Stimulated activated CD8-positive, alpha-beta memory T cell treated with anti-CD3 and anti-CD28 coated beads, Interleukin-7, amount 100 ng/mL, for 48 hours (primary cell): ENCODE measurements at regions not wholly inside any gene's neighbourhood (a gene's known extent, or its start where the extent isn't known, plus 50 kb on each side); places are given as distances from the start of the nearest gene placed in this dataset.

Experiments
- DNase-seq, 2 donors: peaks; one replicate each; pipeline ENCODE4 v3.0.0-alpha.2; 2020; ENCODE audit warnings: low read depth in 1 of 2; ENCODE audit errors: extremely low read depth in 1 of 2

DNA sequence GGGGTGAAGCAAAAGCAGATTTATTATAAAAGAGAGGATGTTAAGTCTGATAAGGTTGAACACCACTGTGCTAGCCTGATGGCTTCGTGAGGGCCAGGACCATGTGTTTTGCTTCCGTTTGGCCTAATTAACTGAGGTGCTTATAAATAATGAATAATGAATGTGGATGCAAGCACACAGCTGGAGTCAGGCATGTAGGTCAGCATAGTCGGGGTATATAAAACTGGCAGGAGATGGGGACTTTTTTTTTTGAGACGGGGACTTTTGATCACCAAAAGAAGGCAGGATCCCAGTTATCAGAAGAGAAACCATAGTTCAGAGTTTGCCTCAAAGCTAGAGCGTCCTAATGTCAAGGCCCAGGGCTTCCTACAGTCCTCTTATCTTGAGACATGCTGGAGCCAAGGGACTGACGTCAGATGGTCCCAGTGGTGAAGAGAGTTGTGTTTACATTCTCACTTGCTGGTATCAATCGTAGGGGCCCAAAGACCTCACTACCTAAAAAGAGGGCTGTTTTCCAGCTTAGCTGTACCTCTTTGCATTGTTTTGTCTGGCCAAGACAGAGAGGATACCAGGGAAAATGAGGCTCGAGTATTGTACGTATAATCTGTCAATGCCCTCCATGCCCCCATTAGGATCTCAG lies 50.4 kb downstream of the RTL9 start:
- no peak for DNase-seq

DNA sequence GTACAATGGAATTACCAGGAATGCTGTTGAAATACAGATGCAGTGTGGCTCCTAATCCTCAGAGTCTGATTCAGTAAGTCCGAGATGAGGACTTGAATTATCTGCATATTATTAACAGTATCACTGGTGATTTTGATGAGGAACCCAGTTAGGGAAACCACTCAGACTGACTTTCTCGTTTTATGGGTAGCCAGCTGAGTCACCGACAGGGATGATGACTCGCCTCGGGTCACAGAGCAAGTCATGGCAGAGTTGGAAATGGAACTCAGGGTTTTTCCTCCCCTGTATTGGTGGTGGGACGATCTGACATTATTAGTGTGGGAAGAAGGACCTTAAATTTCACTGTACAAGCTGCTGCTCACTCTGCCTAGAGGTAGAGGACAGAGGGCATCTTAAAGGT lies 51.3 kb downstream of the RTL9 start:
- DNase-seq, result peak in 1 of 2 donors; percentile 11

DNA sequence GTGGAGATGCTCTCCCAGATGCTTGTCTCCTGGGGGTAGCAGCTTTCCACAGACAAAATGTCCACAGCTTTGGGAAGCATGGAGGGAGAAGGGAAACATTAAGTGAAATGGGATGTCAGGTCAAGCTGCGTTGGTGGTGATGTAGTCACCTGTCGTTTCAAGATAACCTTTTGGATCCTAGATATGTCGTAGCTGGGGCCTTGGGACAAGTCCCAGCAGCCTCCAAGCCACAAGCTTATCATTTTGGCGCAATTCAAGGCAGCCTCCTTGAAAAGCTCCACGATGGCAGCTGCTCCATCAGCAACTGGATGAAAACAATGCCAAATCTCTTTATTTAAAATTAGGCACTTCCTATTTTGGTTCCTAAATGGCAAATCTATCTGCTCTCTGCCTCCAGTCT lies 52.0 kb downstream of the RTL9 start:
- no peak for DNase-seq

DNA sequence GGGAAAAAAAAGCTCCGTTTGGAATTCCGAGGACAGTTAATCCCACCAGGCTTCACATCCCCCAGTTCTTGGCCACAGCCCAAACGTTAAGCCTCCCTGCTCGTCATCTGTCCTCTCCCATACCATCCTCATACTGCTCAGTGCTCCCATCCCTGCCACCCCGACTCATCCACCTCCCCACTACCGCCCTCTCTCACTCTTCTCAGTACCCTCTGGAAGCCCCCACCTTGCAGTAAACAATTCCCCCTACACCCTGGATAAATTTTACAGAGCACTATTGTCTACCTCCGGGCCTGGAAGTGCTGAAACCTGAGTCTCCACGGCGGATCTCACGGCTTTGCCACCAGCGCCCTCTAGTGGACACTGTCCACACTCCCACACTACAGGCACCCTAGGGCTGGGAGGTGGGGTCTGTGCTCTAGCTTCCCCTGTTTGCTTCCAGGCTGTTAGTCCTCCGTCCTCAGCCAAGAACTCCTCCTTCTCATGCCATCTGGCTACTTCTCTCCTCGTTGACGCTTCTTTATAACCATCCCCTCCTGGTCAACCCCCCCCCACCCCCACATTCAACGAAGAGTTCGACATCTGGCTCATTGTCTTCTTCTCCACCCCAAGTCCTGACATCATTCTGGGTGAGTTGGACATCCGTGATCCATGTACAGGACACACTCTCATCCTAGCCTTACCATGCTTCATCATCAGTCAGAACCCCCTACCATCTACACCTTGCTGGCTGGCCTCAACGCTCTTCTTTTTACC lies 54.5 kb downstream of the RTL9 start:
- DNase-seq, result peak; percentile 17 to 26

DNA sequence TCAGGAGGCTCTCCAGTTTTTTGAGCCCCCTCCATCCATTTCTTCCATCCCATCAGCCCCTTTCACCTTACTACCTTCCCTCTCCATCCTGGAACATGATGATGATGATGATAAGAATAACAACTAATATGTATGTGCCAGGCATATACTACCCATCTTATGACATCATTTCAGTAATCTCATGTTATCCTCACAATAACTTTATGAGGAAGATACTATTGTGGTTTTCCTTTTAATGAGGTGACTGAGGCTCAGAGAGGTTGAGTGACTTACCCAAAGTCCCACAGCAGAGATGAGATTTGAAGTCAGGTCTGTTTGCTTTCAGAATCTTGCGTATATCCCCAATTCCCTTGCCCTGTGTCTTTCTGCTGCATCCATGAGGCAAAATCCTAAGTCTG lies 55.1 kb downstream of the RTL9 start:
- DNase-seq, result no peak

DNA sequence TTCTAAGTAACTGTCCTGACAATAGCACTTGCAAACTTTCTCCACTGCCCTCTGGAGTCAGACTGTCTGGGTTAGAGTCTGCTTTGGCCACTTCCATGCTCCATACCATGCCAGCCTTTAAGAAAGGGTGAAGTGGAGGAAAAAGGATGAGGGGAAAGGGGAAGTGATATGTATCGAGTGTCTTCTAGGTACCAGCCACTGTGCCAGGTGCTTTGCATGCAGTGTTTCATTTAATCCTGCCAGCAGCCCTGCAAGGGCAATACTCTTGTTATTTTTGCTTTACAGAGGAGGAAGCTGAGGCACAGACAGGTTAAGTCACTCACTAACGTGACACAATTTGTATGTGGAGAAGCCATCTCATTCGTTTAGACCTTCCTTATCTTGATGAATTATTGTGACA lies 55.6 kb downstream of the RTL9 start:
- no peak for DNase-seq

DNA sequence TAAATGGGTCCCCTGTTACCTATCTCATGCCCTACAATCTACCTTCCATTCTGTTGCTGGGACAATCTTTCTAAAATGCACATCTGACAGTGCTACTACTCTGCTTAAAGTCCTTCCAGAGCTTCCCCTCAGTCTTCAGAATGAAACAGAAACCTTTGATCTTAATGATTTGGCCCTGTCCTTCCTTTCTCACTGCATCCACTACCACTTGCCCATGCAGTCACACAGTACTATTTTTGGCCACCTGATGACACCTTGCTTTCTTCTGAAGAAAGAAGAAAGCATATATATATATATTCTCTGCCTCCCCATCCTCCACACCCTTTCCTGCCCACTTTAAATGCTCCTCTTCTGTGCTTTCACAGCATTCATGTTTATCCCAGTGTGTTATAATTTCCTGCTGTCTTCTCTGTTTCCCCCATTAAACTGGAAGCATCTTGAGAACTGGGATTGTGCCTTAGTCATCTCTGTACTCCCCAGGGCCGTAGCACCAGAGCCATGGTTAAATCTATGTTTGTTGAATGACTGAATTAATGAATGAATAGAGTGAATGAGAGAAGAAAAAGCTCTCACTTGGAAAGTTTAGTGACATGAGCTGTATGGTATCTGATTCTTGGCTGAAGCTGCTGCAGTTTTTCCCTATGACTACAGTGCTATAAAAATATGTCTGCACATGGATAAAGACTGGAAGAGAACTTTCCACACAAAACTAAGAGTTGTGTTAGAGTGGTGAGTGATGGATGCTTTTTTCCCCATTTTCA lies 56.2 kb downstream of the RTL9 start:
- no peak for DNase-seq

DNA sequence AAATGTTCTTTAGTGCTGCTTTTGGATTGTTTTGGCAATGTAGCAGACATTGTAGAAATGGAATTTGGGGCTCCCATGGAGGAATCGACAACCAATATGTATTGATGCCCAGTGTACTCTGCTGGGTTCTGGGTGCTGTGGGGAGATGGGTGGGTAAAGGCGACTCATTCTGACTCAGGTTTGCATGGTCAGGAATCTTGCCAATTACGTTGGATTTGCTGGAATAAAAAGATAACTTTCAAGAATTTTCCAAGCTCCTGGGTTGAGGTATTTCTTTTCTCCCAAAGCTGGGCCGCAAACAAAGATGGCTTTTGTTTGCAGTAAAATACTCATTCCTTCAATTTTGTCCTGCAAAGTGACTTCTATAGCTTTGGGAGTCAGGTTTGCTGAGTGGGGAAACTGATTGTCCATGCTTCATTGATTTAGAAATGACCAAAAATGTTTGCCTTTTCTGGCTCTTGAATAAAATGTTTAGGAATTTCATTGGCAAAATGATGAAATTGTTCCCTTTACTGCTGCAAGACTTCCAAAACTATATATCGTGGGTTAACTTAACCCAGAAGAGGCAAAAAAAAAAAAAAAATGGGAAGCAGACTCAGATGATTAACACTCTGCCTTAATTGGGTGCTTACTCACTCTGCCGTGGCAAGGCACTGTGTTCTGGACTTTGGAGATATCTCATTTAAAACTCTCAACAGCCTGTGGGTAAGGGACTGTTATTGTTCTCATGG lies 57.0 kb downstream of the RTL9 start:
- no peak for DNase-seq

DNA sequence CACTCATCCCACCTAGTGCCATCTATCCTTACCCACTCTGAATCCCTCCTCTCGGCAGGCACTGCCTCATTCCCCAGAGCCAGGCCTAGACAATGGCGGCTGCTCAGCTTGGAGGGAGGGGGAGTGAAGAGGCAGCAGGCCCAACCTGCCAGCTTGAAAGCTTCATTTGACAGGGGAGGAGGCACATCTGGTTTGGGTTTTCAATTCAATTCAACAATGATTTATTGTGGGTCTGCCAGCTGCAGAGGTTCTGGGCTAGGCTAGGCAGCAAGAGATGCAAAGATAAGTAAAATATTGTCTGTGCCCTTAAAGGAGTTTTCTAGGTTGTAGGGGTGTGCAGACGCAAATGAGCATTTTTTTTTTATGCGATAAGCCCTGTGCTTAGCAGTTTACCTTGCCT lies 58.5 kb downstream of the RTL9 start:
- no peak for DNase-seq

DNA sequence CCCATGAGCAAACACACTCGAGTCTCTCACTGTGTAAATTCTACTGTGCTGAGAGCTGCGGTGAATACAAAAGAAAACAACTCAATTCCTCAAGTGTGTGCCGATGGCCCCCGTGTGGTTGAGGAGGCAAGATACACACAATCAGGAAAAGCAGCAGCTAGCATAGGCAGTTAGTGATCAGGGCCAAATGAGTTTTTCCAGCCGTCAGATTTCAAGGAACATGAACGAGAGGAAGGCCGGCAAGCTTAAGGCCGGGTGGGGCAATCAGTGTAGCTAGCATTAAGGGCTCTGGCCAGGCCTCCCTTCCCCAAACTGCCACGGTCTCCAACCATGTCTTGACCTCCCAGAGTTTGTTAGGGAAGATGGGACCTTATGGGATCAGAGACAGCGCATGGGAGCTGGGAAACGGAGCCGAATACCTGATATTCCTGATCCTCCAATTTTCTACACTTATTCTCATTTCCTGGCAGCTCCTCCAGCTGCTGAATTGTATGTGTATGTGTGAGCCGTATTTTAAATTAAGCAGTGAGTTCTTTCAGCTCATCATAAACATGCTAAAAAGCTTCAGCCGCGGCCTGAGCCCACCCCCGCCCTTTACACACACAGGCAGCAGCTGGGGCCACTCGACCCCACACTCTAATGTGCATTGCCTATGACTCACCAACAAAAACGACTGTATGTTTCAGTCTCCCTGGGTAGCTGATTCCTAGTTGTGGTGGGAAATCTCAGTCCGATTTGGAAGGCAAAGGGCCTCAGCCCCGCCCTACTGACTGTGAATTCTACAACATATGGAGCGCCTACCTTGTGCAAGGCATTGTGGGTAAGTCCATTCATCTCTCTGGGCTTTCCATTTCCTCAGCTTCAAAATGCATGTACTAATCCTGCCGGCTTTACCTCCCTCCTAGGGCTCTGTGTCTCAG lies 59.9 kb downstream of the RTL9 start:
- DNase-seq, result no peak

DNA sequence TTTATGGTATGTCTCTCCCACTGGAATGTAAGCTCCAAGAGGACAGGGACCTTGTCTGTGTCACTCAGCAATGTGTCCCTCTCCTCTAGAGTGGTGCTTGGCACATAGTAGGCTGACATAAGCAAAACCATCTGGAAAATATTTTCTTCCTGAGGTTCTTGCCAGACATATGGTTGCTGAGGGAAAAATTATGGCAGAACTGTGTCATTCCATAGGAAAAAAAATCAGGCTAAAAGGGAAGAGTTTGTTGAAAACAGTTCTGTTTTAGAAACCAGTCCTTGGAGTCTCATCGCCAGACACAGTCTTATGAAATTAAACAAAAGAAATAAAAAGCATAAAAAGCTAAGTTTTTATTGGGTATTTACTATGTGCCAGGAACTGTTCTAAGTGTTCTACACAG lies 60.9 kb downstream of the RTL9 start:
- no peak for DNase-seq

DNA sequence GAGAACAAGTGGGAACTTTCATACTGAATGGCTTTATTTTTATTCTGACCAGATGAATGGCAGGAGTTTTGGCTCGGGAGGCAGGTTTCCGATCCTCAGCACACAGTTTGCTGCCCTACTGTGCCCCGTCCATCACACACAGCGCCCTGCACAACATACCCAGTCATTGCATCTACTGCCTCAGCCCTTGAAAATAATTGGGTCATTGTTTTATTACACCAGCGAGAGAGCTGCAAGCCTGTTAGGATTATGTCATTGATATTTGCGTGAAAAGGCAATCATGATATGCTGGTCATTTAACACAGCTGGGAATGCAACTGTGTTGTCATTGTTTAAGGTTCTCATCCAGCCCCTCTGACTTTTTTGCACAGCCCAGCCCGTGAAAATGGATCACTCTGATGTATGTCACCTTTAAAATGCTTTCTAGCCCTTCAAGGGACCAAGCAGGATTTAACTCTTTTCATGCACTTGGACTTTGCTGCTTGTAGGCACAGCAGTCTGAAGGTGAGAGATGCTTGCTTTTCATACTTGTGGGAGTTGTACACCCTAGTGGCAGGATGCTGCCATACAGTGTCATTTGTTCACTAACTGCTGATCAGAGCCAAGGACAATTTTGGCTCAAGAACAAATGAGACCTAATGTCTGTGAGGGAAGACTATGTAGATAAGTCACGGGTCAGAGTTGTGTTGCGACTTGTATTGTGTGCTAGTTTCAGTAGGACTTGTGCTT lies 62.3 kb downstream of the RTL9 start:
- no peak for DNase-seq

DNA sequence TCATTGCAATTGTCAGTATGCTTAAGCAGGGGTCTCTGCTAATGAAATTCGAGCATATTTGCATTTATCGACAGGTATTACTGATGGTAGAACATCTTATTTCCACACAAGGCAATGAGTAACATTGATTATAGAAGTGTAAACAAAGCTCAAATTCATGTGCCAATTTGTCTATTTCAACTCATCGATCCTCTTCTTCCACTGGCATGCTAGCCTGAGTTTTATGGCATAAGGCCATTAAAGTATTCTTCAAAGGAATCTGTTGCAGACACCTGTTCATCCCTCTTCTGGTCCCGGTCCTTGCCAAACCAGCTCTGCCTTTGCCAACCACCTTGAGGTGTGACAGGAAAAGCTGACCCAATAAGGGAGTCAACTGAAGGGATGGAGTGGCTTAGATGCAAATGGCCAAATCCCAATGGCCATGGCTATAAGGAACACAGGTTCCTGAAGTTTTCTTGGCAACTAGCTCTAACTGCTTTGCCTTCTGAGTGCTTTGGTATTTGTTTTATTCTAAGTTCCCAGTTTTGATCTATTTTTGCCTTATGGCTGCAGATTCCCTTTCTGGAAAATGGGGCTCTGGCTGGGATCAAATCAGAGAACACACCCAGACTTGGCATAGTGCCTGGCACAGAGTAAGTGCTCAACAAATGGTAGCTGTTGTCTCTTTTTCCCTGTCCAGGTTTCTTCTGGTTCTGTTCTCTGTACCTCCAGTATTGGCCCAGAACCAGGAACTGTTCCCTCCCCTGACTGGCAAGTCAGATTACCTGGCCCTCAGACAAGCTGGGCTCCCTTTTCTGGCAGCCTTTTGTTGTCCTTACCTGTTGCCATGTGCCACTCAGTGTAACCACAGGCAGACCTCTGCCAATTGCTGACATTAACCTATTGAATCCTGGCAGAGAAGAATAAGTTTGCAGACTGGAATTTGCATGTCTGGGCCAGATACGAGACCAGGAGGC lies 63.1 kb downstream of the RTL9 start:
- no peak for DNase-seq

DNA sequence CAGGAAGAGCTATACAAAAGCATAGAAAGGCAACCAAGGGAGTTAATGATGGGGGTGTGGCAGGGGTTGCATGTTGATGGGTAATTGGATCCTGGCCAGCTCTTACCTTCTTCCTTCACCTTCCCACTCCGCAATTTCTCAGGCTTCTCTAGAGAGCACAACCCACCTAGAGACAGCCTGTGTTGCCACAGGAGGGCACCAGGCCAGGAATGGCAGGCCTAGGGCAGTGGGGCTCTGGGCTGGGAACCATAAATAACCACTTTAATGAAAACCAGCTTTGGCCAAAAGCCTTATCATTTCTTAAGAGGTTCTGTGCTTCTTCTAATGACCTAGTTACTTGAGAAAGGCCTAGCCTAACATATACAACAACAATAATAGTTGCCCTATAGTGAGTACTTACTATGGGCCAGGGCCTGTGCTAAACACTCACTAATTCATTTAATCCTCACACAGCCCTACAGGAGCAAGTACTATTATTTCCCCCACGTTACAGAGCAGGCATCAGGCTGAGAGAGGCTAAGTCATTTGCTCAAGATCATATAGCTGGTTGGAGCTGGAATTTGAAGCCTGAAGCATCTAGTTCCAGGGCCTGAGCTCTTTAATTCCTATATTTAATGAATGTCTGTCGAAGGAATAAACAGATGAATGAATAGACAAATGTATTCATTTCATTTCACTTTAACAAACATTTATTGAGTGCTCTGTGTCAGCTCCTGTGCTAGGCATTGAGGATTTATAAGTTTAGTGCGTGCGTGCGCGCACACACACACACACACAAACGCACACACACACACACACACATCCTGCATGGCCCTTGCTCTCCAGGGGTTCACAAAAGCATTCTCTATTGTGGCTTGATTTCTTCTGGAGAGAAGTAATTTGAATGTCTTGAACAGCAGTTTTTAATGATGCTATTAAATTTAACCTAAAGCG lies 66.8 kb downstream of the RTL9 start:
- DNase-seq, result no peak

DNA sequence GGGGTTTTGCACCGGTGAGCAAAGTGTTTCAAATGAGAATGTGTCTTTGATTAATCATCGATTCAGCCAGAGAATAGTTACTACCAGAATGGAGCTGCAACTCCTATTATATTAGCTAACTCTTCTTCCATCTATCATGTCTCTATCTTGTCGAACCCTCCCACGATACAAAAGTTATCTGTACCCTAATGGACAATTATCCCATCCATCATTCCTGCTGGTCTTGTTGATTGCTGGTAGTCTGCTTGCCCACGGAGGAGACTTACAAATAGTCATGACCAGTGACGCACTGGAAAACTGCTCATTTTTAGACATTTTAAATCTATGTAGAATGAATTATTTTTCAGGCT lies 67.5 kb downstream of the RTL9 start:
- DNase-seq, result no peak

DNA sequence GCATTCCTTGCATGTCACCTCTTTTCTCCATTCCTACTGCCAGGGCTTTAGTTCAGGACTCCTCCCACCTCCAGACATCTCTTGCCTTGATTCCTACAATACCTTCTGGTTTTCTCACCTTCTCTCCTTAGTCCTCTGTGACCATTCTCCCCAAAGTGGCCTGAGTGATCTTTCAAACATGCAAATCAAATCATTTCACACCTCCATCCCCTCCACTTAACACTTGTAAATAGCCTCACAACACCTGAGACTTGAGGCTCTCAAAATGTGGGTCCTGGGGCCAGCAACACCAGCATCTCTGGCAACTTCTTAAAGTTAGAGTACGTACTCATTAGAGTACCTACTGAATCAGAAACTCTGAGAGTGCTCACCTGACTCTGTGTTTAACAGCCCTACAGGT lies 68.4 kb downstream of the RTL9 start:
- DNase-seq, result no peak

DNA sequence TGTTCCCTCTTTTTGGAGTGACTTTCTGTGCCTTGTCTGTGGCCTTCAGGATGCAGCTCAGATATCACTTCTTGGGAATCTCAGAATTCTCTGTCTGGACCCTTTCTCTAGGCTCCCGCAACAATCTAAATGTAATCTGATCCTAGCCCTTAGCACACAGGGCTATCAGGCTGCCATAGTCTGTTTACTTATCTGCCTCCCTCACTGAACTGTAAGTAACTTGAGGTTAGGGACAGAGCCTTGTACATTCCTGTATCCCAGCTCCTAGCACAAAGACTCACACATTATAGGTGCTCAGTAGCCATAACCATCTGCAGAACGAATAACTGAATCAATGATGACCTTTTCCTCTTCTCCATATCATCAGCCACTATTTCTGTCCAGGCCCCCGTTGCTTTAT lies 69.5 kb downstream of the RTL9 start:
- DNase-seq, result no peak
